Fibroblast of peridontal ligament (primary cell): ENCODE measurements at regions not wholly inside any gene's neighbourhood (a gene's known extent, or its start where the extent isn't known, plus 50 kb on each side); places are given as distances from the start of the nearest gene placed in this dataset.
A peak's percentile ranks its signal among the peaks of the same experiment; 100 is the strongest.
"Not testable (repeated sequence)": the region's sequence is repeated elsewhere in the genome, so short reads cannot be mapped to it uniquely, and the experiment has no call there.

Source experiments
- DNase-seq: peaks from one replicate; pipeline ENCODE4 v3.0.0-alpha.2; 2010; ENCODE audit errors: extremely low read depth

GRCh38 chr4:66837279-66837922, 707.9 kb downstream of the CENPC start:
- no peak for DNase-seq

GRCh38 chr4:66829310-66829709, 716.0 kb downstream of the CENPC start:
- DNase-seq: no peak

GRCh38 chr4:66820681-66821080, 724.6 kb downstream of the CENPC start:
- DNase-seq: no peak

GRCh38 chr4:66814277-66814676, 731.0 kb downstream of the CENPC start:
- DNase-seq: no peak

GRCh38 chr4:66805582-66805981, 739.7 kb downstream of the CENPC start:
- no peak for DNase-seq

DNA sequence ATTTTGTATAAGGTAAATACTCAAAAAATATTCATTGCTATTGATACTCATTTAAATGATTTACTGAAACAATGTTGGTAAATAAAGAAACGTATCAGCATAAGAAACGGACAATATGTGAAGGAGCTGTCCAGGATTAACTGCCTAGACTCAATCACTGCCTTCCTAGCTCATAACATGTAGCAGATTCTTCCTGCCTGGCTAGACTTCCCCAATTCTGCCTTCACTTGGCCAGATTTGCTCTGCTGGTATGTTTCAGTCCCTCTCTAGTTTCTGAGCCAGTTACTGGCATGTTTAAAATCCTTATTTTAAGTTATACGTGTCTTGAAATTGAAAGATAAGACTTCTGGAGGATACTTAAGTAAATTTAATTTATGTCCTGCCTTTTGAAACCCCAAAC, 740.3 kb downstream of the CENPC start:
- DNase-seq: no peak

DNA sequence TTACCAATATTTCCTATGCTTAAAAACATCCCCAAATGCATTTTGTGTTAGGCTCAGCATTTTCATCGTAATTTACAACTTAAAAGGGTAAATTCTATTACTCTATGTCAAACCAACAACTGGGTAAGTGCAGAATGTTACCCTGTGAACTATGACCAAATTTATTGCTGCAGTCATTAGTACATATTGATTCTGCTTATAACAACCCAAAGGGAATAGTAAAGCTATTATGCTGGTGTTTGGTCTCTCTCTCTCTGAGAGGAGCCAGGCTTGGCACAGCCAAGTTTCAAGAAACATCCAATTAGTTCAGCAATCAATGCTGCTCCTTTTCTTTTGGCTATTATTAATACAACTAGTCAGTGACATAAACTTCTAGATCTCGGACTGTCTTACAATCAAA, 747.7 kb downstream of the CENPC start:
- no peak for DNase-seq

DNA sequence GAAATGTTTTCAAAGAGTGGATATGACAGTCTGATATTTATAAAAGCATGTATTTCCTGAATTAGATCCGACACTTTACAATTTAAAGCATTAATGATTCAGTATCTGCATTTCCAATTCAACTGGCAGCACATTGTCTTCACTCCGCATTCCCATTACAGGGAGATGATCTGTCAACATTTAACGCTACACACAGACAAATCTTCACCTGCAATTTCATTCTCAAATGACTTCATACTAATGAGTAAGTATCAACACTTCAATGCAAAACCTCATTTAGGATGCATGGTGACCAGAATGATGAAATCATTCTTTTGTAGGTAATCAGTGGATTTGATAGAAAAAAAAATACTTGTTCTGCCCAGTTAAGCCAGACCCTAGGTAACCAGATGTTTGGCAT, 749.6 kb downstream of the CENPC start:
- no peak for DNase-seq

GRCh38 chr4:66794390-66795034, 750.8 kb downstream of the CENPC start:
- DNase-seq: no peak

DNA sequence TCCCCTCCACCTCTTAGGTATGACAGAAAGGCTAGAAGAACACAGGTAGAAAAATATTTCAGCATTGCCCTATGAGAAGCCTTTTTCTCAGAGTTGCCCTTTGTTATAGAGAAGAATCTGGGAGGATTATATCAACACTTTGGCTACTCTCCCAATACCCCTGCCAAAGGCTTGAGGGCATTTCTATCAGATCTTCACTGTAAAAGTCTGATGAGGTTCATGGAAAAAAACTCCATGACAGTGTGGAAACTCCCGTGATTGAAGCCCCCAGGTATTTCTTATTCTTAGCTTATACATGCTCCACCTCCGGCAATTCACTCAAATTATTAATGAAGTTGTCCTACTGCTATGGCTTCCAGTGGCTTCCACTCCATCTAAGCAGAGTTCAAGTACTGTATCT, 753.6 kb downstream of the CENPC start:
- no peak for DNase-seq

GRCh38 chr4:66785479-66785878, 759.8 kb downstream of the CENPC start:
- no peak for DNase-seq

GRCh38 chr4:66782751-66783150, 762.6 kb downstream of the CENPC start:
- DNase-seq: not testable (repeated sequence)

DNA sequence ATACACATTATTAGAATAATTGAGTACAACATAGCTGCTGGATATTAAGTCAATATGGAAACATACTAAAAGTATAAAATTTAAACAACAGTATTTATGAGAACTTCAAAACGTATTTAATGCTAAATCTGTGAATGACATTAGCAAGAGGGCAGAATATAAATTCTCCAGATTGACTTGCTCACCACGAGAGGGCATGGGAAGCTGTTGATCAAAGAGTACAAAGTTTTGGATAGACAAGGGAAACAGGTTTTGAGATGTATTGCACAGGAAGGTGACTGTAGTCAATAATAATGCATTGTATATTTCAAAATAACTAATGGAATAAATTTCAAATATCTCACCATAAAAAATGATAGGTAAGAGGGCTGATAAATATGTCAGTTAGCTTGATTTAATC, 768.2 kb downstream of the CENPC start:
- DNase-seq: no peak

GRCh38 chr4:66769441-66769840, 775.9 kb downstream of the CENPC start:
- no peak for DNase-seq

DNA sequence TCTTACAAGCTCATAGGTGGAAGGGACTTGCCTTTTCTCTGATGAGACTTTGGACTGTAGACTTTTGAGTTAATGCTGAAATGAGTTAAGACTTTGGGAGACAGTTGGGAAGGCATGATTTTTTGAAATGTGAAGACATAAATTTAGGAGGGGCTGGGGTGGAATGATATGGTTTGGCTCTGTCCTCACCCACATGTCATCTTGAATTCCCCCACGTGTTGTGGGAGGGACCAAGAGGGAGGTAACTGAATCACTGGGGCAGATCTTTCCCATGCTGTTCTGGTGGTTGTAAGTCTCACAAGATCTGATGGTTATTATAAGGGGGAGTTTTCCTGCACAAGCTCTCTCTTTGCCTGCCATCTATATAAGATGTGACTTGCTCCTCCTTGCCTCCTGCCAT, 777.9 kb downstream of the CENPC start:
- no peak for DNase-seq

- DNase-seq: no peak
Observed at GRCh38 chr4:66766557-66766956, 778.7 kb downstream of the CENPC start.

DNA sequence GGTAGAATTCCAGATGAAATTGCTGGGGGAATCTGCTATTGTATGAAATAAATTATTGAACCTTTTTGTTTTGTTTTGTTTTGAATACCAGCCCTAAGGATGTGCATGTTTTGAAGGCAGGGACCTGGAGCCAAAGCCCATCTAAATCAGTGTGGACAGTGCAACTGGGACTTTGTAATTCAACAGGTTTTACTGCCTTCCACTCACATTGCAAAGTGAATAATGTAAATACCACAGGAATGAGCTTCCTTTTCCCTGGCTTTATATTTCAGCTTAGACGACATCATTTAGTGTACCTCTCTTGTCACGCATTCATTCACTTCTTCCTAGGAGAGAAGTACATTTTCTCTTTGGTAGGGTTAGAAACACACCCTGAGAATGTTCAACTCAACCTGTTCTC, 795.0 kb downstream of the CENPC start:
- peak; percentile 1 for DNase-seq

DNA sequence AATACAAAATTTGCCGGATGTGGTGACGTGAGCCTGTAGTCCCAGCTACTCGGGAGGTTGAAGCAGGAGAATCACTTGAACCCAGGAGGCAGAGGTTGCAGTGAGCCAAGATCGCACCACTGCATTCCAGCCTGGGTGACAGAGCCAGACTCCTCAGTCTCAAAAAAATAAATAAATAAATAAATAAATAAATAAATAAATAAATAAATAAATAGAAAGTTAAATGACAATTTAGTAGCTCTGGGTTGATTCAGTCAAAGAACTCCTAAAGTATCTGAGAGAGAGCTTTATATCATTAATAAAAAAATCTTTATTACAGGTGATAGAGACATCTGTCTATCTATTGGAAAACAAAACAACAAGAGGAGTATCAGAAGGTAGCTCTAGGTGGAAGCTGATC, 798.4 kb downstream of the CENPC start:
- not testable (repeated sequence) for DNase-seq

- peak; percentile 10 for DNase-seq
Observed at GRCh38 chr4:66741081-66741480, 804.2 kb downstream of the CENPC start.

GRCh38 chr4:66736606-66737005, 808.7 kb downstream of the CENPC start:
- no peak for DNase-seq

- DNase-seq: no peak
Observed at GRCh38 chr4:66728280-66728679, 817.0 kb downstream of the CENPC start.

DNA sequence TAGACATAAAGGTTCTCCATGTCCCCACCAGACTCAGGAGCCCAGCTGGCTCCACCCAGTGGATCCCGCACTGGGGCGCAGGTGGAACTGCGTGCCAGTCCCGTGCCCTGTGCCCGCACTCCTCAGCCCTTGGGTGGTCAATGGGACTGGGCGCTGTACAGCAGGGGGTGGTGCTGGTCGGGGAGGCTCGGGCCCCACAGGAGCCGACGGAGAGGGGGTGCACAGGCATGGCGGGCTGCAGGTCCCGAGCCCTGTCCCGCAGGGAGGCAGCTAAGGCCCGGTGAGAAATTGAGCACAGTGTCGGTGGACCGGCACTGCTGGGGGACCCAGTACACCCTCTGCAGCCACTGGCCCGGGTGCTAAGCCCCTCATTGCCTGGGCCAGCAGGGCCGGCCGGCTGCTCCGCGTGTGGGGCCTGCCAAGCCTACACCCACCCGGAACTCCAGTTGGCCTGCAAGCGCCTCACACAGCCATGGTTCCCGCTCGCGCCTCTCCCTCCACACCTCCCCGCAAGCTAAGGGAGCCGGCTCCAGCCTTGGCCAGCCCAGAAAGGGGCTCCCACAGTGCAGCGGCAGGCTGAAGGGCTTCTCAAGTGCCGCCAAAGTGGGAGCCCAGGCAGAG, 832.9 kb downstream of the CENPC start:
- not testable (repeated sequence) for DNase-seq

DNA sequence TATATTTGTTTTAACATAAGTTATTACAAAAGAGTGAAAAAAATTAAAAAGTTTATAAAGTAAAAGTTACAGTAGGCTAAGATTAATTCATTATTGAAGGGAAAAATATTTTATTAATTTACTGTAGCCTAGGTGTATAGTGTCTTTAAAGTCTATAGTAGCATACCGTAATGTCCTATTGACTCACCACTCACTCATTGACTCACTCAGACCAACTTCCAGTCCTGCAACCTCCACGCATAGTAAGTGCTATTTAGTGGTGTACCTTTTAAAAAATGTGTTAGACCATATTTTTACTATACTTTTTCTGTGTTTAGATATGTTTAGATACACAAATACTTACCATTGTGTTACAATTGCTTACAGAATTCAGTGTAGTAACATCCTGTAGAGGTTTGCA, 841.1 kb downstream of the CENPC start:
- DNase-seq: no peak
